Naive thymus-derived CD8-positive, alpha-beta T cell (primary cell): ENCODE measurements at regions not wholly inside any gene's neighbourhood (a gene's known extent, or its start where the extent isn't known, plus 50 kb on each side); places are given as distances from the start of the nearest gene placed in this dataset.
"Not testable (repeated sequence)": the region's sequence is repeated elsewhere in the genome, so short reads cannot be mapped to it uniquely, and the experiment has no call there.

ENCODE experiments used
- ATAC-seq, 2 donors: fragments of 150-1000 bp; cut with Tn5 transposase in 1 of 2; sonication (Bioruptor Pico), chemical (Tn5 transposase) in 1 of 2; 1 replicate in 1 of 2; 2 replicates in 1 of 2; pipeline ENCODE4 v1.10.0; 2021; ENCODE audit warnings: mild to moderate bottlenecking in 2 of 2, moderate library complexity in 2 of 2
- POLR2A ChIA-PET: fragments of 350-600 bp; sonication (Branson Sonifier 250); formaldehyde crosslinking; loops from one replicate; lab custom pipeline; 2021; ENCODE audit warnings: antibody characterized with exemption; lab: Charles Lee
- DNase-seq, 10 donors: peaks; one replicate each; pipeline versions ENCODE4 v3.0.0 to v3.0.0-alpha.2; 2020 to 2022
- H3K27ac Mint-ChIP-seq, 10 donors: one replicate each; pipeline ENCODE4 v1.8.0; 2020 to 2022; ENCODE audit warnings: mild to moderate bottlenecking in 10 of 10, mixed read lengths in 10 of 10, moderate library complexity in 4 of 10, inconsistent platforms in 1 of 10
- H3K27me3 Mint-ChIP-seq, 5 donors: one replicate each; pipeline ENCODE4 v1.8.0; 2021 to 2022; ENCODE audit warnings: mixed read lengths in 5 of 5
- H3K36me3 Mint-ChIP-seq, 3 donors: one replicate each; pipeline ENCODE4 v1.8.0; 2020 to 2022; ENCODE audit warnings: mixed read lengths in 3 of 3, mild to moderate bottlenecking in 2 of 3, inconsistent platforms in 1 of 3
- H3K4me1 Mint-ChIP-seq, 4 donors: one replicate each; pipeline ENCODE4 v1.8.0; 2021 to 2022; ENCODE audit warnings: mixed read lengths in 4 of 4
- H3K4me3 Mint-ChIP-seq, 10 donors: one replicate each; pipeline ENCODE4 v1.8.0; 2020 to 2022; ENCODE audit warnings: mild to moderate bottlenecking in 10 of 10, mixed read lengths in 10 of 10, moderate library complexity in 6 of 10, inconsistent platforms in 1 of 10
- H3K9me3 Mint-ChIP-seq, 9 donors: one replicate each; pipeline ENCODE4 v1.8.0; 2020 to 2022; ENCODE audit warnings: mixed read lengths in 9 of 9, mild to moderate bottlenecking in 3 of 9, inconsistent platforms in 1 of 9, moderate library complexity in 1 of 9

GRCh38 chr3:8290611-8291010 is 211.0 kb upstream of the LMCD1 start:
- DNase-seq (no peak), ATAC-seq (no peak)
- no peak overlapping the region for H3K4me3 Mint-ChIP-seq
- POLR2A ChIA-PET: no interaction called here
- no peaks in the 10 kb centered on the region for H3K4me1 Mint-ChIP-seq
- H3K27me3 Mint-ChIP-seq: peaks cover 0 to 6% (median 0%) of the 10 kb centered on the region in 5 donors
- H3K9me3 Mint-ChIP-seq: no peaks in the 10 kb centered on the region
- H3K27ac Mint-ChIP-seq: no peak overlapping the region
- H3K36me3 Mint-ChIP-seq: peaks cover 0 to 3% (median 0%) of the 10 kb centered on the region in 3 donors

GRCh38 chr3:8296461-8296860 is 205.2 kb upstream of the LMCD1 start:
- H3K36me3 Mint-ChIP-seq: no peaks in the 10 kb centered on the region
- no peak for ATAC-seq
- no peak overlapping the region for H3K4me3 Mint-ChIP-seq
- H3K27ac Mint-ChIP-seq: no peak overlapping the region
- no peak for DNase-seq
- H3K9me3 Mint-ChIP-seq: no peaks in the 10 kb centered on the region
- peaks cover 2 to 6% (median 2%) of the 10 kb centered on the region in 4 donors for H3K4me1 Mint-ChIP-seq
- H3K27me3 Mint-ChIP-seq: peaks cover 0 to 6% (median 0%) of the 10 kb centered on the region in 5 donors
- POLR2A ChIA-PET: no interaction called here

DNA sequence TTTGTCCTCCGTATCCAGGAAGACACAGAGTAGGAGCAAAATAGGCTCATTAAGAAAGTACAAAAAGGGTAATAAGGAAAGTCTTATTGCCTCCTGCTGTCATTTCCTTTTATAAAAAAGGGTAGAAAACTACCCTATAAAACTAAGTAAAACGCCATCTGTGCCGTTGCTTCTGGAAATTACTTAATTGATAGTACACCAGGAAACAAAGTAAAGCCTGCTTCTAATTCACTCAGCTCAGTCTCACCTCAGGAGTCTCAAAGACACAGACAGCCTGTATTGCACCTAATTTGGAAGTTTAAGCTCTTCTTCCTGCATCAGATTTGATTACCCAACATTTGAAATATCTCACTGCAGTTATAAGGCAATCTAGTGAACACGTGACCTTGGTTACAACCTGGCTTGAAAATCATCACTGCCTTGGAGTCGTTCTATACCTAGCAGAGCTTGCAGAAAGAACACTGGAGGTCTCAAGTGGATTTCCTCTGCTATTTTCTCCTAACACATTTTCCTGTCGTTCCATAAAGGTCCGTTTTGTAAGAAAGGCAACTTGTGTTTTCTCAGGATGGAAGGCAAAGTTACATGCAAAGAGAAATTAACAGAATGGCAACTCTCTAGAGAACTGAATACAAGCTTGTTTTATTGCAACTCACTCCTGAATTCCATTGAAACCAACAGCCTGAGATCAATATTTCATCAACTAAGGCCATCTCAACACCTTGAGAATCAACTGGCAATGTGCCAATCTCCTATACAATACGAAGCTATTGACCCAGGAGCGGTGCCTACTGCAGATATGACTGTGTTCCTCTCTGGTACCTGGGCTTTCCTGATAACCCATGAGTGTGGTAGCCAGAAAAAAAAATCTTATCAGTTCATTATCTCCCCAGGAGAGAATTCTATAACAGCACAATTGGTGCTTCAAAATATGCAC is 203.3 kb upstream of the LMCD1 start:
- H3K9me3 Mint-ChIP-seq: no peaks in the 10 kb centered on the region
- peaks cover 4 to 15% (median 7%) of the 10 kb centered on the region in 4 donors for H3K4me1 Mint-ChIP-seq
- no peak for DNase-seq
- H3K27me3 Mint-ChIP-seq: peaks cover 0 to 4% (median 0%) of the 10 kb centered on the region in 5 donors
- H3K27ac Mint-ChIP-seq: no peak overlapping the region
- POLR2A ChIA-PET: no interaction called here
- no peak for ATAC-seq
- H3K4me3 Mint-ChIP-seq: no peak overlapping the region
- H3K36me3 Mint-ChIP-seq: no peaks in the 10 kb centered on the region

- Mint-ChIP-seq H3K9me3 (no peaks in the 10 kb centered on the region), H3K36me3 (no peaks in the 10 kb centered on the region), H3K27ac (peak overlapping the region in 5 of 10 donors; percentile 0 to 71 (median 7)), H3K4me3 (no peak overlapping the region), H3K4me1 (peaks cover 2 to 15% (median 5%) of the 10 kb centered on the region in 4 donors), H3K27me3 (peaks cover 0 to 2% (median 0%) of the 10 kb centered on the region in 5 donors)
- DNase-seq (peak in 3 of 10 donors; percentile 29 to 49 (median 48)), ATAC-seq (peak; percentile 42 to 55)
- POLR2A ChIA-PET: interaction anchor here (1.5 kb wide), 1 partner anchor 55 kb away, joined by 5 read pairs; no protein-coding TSS in a partner anchor
These were observed 199.5 kb upstream of the LMCD1 start for GRCh38 chr3:8301977-8302735.

DNA sequence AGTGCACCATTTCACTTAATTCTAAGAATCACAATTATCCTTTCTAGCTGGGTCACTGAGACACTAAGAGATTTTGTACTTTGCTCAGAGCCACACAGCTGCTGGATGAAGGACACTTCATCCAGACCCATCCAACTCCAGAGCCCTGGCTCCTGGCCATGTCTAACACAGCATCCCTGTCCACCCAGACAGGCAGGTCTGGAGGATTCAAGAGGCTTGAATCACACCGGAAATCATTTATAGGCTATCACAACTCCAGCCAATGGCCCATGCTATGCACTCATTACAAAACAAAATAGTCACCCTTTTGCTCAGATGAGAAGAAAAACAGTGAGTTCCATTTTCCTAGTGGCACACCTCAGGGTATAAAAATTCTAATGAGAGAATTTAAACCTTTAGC is 198.2 kb upstream of the LMCD1 start:
- peaks cover 2 to 15% (median 5%) of the 10 kb centered on the region in 4 donors for H3K4me1 Mint-ChIP-seq
- no peak for ATAC-seq
- no peak overlapping the region for H3K27ac Mint-ChIP-seq
- peaks cover 0 to 2% (median 0%) of the 10 kb centered on the region in 5 donors for H3K27me3 Mint-ChIP-seq
- no peaks in the 10 kb centered on the region for H3K36me3 Mint-ChIP-seq
- POLR2A ChIA-PET: no interaction called here
- peaks cover 0 to 5% (median 0%) of the 10 kb centered on the region in 9 donors for H3K9me3 Mint-ChIP-seq
- no peak overlapping the region for H3K4me3 Mint-ChIP-seq
- DNase-seq: no peak

GRCh38 chr3:8305371-8305770 is 196.3 kb upstream of the LMCD1 start:
- ATAC-seq (no peak), DNase-seq (no peak)
- Mint-ChIP-seq H3K27me3 (peaks cover 0 to 2% (median 0%) of the 10 kb centered on the region in 5 donors), H3K4me3 (no peak overlapping the region), H3K4me1 (peaks cover 2 to 15% (median 5%) of the 10 kb centered on the region in 4 donors), H3K36me3 (peaks cover 0 to 4% (median 0%) of the 10 kb centered on the region in 3 donors), H3K9me3 (peaks cover 0 to 11% (median 3%) of the 10 kb centered on the region in 9 donors), H3K27ac (no peak overlapping the region)
- POLR2A ChIA-PET: no interaction called here

DNA sequence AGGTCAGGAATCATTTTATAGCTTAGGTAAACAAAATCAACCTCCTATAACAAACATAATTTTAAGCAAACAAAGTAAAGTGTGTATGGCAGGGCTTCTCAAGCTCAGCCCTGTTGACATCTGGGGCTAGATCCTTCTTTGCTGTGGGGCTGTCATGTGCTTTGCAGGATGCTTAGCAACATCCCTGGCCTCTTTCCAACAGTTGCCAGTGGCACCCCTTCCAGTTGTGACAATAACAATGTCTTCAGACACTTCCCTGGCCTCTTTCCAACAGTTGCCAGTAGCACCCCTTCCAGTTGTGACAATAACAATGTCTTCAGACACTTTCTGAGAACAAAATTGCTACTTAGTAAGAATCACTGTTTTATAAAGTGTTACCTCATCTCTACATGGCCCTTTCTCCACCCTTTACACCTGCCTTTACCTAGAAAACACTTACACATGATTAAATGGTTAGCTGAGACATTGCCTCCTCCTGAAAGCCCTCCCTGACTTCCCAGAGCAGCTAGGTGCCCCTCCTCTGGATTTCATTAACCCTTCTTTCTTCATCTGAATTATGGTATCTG is 194.0 kb upstream of the LMCD1 start:
- no peak overlapping the region for H3K4me3 Mint-ChIP-seq
- DNase-seq: peak in 4 of 10 donors; percentile 10 to 63 (median 24)
- H3K27me3 Mint-ChIP-seq: peaks cover 0 to 5% (median 0%) of the 10 kb centered on the region in 5 donors
- H3K27ac Mint-ChIP-seq: no peak overlapping the region
- H3K9me3 Mint-ChIP-seq: peaks cover 0 to 11% (median 3%) of the 10 kb centered on the region in 9 donors
- peaks cover 0 to 4% (median 0%) of the 10 kb centered on the region in 3 donors for H3K36me3 Mint-ChIP-seq
- ATAC-seq: peak; percentile 62 to 63
- POLR2A ChIA-PET: no interaction called here
- peaks cover 0 to 3% (median 0%) of the 10 kb centered on the region in 4 donors for H3K4me1 Mint-ChIP-seq

GRCh38 chr3:8311321-8311720 is 190.3 kb upstream of the LMCD1 start:
- Mint-ChIP-seq H3K9me3 (peaks cover 0 to 11% (median 3%) of the 10 kb centered on the region in 9 donors), H3K4me1 (peaks cover 0 to 3% (median 0%) of the 10 kb centered on the region in 4 donors), H3K36me3 (peaks cover 0 to 4% (median 0%) of the 10 kb centered on the region in 3 donors), H3K27ac (no peak overlapping the region), H3K27me3 (peaks cover 0 to 10% (median 0%) of the 10 kb centered on the region in 5 donors), H3K4me3 (no peak overlapping the region)
- no peak for DNase-seq
- POLR2A ChIA-PET: no interaction called here
- ATAC-seq: no peak

GRCh38 chr3:8312685-8313084 is 188.9 kb upstream of the LMCD1 start:
- Mint-ChIP-seq H3K4me3 (no peak overlapping the region), H3K36me3 (peaks cover 0 to 4% (median 0%) of the 10 kb centered on the region in 3 donors), H3K9me3 (peaks cover 0 to 11% (median 3%) of the 10 kb centered on the region in 9 donors), H3K4me1 (peaks cover 0 to 3% (median 0%) of the 10 kb centered on the region in 4 donors), H3K27ac (peak overlapping the region in 1 of 10 donors; percentile 64), H3K27me3 (peaks cover 0 to 10% (median 0%) of the 10 kb centered on the region in 5 donors)
- POLR2A ChIA-PET: no interaction called here
- ATAC-seq: no peak
- DNase-seq: no peak

DNA sequence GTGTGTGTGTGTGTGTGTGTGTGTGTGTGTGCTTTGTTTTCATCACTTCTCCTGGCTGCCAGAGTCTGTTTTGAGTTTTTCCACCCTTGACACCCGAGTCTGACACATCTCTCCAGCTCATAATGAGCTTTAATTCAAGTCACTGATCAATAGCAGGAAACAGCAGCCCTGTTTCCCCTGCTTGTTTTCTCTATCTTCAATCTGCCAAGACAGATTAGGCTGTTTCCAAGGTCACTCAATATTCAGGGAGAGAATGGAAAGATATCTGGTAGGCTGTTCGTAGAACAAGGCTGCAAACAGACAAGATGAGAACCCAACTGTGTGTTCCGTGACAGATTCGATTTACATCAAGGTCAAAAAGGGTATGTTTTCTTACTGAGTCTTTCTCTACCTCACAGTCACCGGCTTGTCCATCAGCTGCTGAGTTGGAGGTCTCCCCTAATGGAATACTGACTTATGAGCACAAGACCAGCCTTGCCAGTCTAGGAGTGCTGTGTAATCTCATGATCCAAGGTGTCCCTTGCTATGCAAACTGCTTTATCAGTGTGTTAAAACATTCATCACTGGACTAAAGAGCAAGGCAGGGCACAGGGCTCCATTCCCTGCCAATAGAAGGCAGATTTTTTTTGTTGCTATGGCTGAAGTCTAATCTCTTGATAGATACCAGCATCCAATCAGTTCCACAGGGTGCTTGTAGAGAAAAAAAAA is 187.9 kb upstream of the LMCD1 start:
- peaks cover 0 to 6% (median 2%) of the 10 kb centered on the region in 9 donors for H3K9me3 Mint-ChIP-seq
- H3K27me3 Mint-ChIP-seq: peaks cover 0 to 10% (median 0%) of the 10 kb centered on the region in 5 donors
- no peak overlapping the region for H3K27ac Mint-ChIP-seq
- no peak overlapping the region for H3K4me3 Mint-ChIP-seq
- H3K4me1 Mint-ChIP-seq: peaks cover 0 to 2% (median 0%) of the 10 kb centered on the region in 4 donors
- H3K36me3 Mint-ChIP-seq: peaks cover 0 to 1% (median 0%) of the 10 kb centered on the region in 3 donors
- POLR2A ChIA-PET: no interaction called here
- ATAC-seq: no peak
- DNase-seq: no peak

DNA sequence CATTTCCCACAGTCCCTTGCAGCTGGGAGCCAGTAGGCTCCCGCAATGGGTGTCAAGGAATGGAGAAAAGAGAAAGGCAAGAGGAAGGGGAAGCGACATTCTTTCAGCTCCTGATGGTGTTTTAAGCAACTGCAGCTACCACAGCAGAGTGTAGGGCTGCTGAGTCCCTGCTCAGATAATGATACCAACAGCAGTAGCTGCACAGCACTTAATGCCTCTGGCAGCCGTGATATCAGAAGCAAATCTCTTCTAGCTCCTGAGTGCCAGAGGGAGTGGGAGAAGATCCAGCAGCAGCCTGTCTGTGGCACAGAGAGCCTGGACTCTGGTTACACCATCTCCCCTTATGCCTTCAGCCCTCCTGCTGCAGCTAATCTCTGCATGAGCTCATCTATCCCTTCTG is 186.1 kb upstream of the LMCD1 start:
- H3K27ac Mint-ChIP-seq, H3K4me3 Mint-ChIP-seq, H3K36me3 Mint-ChIP-seq, ATAC-seq, H3K4me1 Mint-ChIP-seq, DNase-seq, H3K9me3 Mint-ChIP-seq, POLR2A ChIA-PET, H3K27me3 Mint-ChIP-seq: not testable (repeated sequence)
